Erythroblast (primary cell): ENCODE measurements at regions not wholly inside any gene's neighbourhood (a gene's known extent, or its start where the extent isn't known, plus 50 kb on each side); places are given as distances from the start of the nearest gene placed in this dataset.

Experiments used
- GATA1 ChIP-seq: IDR thresholded peaks from 2 replicates; pipeline ENCODE4 v1.6.1; 2011; ENCODE audit warnings: low read depth, mild to moderate bottlenecking, control low read depth, low read length, moderate library complexity
- POLR2A ChIP-seq: IDR thresholded peaks from 2 replicates; pipeline ENCODE4 v1.6.1; 2011; ENCODE audit warnings: mild to moderate bottlenecking, low read length

DNA sequence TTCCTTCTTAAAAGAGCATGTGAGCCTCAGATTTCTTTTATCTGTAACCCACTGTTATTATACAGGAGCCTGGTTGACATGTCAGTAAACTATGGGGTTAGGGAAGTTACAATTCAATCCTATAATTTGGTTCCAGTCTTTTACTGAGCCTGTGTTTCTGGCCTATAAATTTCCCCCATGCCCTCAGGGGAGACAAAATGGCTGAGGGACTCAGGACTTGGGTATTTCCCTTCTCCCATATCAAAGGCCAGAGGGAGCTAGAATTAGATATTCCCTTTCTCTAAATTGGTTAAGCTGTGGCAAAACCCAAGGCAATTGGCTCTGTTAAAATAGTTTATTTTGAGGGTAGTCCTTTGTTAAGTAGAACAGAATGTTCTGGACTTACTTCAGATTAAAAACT lies 823.2 kb downstream of the TLE1 start:
- TF ChIP-seq POLR2A (no peak), GATA1 (no peak)
